HG03095 (cell line): ENCODE measurements at regions not wholly inside any gene's neighbourhood (a gene's known extent, or its start where the extent isn't known, plus 50 kb on each side); places are given as distances from the start of the nearest gene placed in this dataset.

Experiments used
- ATAC-seq: cut with Tn5 transposase; IDR thresholded peaks from one replicate; pipeline ENCODE4 v1.9.1; 2021; ENCODE audit warnings: moderate library complexity; ENCODE audit not compliant: unreplicated experiment

DNA sequence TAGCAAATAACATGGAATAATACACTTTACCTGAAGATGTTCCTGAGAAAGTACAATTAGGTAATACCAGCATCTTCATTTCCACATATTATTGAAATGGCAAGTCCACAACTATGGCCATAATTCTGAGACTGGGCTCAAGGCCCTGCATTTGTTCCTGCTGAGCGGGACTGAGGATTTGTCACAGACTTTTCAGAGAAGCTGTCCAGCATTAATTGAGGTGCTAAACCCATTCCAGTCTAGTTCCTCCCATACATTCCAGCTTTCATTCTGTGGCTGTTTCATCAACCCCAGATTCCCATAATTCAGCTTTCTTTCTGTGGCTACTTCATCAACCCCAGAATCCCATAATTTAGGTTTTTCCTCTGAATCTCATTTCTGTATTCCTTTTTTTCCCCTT is 293.4 kb upstream of the GBE1 start:
- no peak for ATAC-seq

DNA sequence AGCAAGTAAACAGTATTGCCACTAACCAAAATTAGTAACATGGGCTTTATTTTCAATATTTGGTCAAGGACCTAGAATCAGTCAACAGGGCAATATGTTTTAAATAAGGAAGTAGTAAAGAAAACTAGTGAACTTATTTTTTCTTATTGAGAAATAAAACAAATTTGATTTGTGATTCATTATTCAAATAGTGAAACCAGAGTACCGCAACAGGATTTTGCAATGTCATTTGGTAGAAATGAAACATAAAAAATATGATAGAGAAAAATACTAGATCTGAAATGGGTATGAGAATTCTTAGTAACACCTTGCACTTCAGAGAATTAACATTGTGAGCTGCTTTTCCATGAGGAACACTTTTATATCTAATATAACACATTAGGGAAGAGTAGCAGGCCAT is 291.8 kb upstream of the GBE1 start:
- no peak for ATAC-seq

DNA sequence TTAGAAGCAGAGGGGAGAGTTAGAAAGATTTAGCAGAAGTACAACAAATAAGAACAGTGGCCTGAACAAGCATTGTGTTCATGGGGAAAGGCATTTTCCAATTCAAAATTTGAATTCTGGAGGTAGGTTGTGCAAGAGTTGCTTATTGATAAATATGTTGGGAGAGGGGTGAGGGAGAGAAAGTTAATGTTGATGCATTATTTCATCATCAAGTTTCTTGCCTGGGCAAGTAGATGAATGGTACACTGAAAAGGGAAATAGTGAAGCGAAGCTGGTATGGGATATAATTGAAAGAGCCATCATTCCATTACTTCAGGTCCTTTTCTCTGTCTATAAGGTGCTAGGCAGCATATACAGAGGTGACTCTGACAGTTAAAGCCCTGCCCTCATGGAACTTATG is 288.9 kb upstream of the GBE1 start:
- ATAC-seq: no peak

DNA sequence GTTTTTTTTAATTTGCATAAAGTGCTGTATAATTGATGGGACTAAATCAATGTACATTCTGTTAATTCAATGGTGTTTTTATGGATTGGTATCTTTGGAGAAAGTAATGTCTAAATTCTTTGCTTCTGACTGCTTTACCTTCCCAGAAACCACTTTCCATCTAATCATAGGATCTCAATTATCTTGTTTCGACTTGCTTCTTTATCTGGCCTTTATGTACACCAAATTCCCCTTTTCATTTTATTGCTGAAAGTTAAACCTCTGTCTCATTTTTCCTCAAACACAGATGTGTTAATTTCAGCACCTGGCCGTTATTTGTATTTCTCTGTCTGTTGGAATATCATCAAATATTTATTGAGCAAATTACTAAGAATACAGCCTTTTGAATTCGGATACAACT is 287.3 kb upstream of the GBE1 start:
- ATAC-seq: no peak

DNA sequence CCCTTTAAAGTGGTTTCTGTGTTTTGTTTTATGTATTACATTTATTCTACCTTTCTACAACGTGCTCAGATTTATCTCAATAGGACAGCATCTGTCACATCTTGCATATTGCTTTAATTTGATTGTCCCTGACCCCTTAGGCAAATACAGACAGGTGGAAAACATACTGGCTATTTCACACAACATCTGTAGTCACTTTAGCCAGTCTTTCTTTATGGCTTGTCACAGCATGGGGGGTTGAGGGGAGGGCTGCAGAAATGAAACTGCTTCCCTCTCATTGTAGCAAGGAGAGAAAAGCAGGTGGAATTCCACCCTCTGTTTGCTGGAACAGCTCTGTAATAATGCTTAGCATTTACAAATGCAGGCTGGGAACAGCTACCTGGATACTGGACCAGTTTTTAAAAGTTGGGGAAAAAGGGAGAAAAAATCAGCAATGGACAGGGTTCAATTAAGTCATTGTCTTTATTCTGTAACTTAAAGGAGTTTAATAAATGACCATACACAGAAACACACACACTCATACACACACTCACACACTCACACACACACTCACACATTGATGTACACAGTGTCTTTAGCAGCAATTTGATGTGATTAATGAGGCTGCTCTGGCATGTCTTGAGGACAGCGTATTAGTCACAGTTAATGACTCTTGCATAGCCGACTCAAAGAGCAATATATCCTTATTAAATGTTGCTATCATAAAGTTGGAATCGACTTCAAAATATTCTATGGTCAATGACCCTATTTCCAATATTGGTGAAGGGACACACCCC is 283.7 kb upstream of the GBE1 start:
- no peak for ATAC-seq

DNA sequence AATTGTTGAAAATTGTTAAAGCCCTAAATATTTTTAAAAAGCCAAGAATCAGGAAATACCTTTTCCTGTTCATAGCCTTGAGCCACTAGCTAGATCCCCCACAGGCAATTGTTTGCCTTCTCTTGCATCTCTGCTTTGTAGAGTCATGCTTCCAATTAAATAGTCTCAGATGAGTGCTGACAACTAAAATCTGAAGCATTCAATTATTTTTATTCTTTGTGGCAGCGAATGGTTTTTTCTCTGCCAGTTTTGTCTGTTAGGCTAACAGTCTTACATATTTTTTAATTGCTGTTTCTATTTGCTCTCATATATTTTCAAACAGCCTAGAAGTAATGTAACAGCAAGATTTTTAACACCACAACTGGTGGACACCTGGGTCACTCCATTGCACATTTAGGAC is 277.1 kb upstream of the GBE1 start:
- ATAC-seq: no peak

DNA sequence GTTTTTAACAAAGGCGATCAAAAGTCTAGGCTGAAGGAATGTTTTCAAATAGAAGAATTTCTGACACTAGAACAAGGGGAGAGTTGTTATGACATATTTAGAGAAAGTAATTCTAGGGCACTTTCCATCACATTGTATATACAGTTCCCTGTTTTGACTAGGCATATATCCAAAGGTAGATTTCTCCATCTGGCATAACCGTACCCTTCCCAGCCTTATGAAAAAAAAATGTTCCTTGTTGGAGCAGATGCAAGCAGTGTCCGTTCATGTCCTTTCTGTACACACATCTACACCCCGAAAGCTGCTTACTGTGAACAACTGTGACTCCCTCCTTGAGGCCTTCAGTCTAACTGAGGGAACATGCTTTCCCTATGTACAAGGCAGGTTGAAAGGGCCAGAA is 271.7 kb upstream of the GBE1 start:
- no peak for ATAC-seq

DNA sequence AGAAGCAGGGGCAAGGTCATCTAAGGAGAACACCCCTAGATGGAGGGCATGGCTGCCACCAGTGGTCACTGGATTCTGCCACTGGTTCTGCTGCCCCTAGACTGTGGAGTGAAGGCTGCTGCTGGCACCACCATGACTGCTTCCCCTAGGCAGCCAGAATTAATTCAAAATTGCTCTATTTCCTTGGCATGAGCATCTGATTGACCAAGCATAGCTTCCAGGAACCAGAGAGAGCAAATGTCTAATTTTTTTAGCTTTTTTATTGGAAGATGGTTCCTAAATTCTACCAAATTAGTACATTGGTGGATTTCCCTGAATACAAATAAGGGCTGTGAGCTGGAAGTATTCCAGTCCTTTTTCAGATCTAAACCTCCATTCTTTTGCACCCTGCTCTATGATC is 270.2 kb upstream of the GBE1 start:
- ATAC-seq: no peak

DNA sequence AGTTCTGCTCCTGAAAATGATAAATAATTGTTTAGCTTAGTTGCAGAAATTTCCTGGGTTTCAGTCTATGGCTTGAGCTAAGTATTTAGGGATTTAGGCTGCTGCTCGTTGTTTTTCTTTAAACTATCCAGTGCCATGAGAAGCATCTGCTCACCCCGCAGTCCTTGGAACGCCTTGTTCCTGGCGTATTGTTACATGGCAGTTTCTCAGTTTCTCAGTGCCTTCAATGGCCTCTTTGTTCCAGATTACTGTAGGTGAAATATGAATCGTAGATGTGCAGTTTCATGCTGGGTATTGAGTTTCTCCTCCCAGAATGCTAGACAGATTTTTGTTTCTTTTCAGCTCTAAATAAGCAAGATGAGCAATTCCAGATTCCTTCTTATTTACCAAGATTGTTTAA is 269.5 kb upstream of the GBE1 start:
- ATAC-seq: no peak

DNA sequence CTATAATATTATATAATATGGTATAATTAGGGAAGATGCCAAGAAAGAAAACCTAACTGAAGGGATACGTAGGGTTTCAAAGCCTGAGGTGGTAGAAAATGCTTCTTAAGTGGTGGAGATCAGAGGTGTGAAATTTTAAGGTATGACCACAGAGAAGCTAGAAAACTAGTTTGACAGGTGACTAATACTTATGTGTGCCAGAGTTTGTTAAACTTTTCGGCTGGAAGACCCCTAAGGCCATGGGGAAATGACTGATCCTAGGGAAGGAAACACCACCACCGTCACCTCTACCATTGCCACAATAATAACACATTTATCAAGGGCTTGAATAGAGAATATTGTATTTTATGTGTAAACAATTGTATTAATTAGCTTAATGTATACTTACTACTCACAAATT is 261.4 kb upstream of the GBE1 start:
- no peak for ATAC-seq

DNA sequence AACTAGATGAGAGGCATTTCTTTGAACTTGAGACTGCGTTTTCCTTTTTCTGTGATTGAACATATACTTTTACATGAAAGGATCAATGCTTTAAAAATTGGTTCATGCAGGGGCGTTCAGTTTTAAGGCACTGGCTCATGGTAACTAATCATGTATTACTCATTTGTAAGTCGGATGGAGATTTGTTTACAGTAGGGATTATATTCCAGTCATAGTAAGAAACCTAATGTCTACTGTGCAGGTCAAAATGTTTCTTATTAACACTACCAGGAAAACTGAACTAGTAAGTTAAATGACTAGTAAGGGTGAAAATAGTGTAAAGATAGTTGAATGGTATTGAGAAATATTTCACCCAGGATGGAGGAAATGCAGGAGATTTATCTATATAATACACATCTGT is 258.8 kb upstream of the GBE1 start:
- ATAC-seq: no peak

DNA sequence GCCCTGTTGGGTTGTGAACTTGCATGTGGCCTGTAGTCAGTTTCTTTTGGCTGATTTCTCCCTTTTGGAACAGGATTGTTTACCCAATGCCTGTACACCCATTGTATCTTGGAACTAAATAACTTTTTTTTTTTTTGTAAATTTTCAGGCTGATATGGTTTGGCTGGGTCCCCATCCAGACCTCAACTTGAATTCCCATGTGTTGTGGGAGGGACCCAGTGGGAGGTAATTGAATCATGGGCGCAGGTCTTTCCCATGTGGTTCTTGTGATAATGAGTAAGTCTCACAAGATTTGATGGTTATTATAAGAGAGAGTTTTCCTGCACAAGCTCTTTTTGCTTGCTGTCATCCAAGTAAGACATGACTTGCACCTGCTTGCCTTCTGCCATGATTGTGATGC is 253.8 kb upstream of the GBE1 start:
- ATAC-seq: no peak

DNA sequence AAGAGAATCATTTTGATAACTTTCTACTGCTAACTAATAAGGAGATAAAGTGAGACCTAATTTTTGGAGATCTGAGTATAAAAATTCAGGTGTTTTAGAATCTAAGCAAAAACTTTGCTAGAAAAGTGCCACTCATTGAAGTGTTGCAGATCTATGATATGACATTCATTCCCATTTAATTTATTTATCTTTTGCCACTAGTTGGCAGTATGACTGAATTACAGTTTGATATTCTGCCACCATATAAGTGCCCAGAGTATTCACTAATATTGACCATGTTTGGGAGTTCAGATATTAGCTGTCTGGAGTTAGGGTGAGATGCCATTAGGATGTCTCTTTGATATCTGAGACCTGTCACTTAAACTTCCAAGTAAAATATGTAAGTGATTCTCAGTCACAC is 251.3 kb upstream of the GBE1 start:
- no peak for ATAC-seq

DNA sequence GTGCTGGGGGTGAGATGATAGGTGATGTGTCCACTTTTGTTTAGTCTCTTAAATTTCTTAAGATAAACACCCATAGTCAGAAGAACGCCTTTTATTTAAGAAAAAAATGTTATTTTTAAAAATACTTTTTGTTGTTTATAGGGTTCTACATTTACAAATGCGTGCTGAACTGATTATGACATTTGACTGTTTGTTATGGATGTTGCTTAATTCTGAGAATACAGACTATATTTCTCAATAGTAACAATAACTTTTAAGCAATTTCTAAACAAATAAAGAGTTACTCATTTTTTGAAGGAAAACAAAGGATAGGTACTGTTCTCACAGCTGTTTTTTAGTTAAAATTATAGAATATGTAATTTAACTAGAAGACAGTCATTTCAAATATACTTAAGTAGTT is 249.9 kb upstream of the GBE1 start:
- no peak for ATAC-seq

DNA sequence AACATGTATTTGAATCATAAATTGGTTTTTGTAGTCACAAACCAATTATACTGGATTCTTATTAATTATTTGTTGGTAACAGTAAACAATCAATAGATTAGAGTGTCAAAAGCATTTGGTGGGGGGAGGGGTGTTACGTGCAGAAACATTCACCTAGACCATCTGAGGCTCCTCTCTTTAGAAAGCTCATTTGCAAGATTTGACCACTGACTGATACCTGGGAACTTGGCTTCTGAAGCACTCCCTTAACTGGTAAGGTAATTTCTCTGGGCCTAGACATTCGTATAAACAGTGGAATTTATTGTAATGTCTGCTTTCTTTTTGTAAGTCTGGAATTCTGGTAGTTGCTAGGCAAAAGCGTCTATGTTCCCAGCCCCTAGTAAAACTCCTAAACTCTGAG is 243.8 kb upstream of the GBE1 start:
- ATAC-seq: no peak

DNA sequence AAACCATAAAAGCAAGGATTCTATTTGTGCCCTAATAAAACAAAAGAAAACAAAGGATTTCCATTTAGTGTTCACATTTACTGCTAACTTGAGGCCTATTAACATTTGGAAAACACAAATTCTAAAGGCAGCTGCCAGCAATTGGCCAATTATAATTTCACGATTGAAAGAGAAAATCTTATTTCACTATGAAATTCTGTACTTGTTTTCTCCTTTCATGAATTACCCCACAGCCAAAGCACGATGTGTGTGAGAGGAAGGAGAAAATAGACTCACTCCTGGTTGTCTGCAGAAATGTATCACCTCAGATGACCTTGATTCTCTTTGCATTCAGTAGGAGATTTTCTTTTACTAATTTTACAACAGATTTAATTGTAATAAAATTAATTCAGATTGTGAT is 242.8 kb upstream of the GBE1 start:
- no peak for ATAC-seq

DNA sequence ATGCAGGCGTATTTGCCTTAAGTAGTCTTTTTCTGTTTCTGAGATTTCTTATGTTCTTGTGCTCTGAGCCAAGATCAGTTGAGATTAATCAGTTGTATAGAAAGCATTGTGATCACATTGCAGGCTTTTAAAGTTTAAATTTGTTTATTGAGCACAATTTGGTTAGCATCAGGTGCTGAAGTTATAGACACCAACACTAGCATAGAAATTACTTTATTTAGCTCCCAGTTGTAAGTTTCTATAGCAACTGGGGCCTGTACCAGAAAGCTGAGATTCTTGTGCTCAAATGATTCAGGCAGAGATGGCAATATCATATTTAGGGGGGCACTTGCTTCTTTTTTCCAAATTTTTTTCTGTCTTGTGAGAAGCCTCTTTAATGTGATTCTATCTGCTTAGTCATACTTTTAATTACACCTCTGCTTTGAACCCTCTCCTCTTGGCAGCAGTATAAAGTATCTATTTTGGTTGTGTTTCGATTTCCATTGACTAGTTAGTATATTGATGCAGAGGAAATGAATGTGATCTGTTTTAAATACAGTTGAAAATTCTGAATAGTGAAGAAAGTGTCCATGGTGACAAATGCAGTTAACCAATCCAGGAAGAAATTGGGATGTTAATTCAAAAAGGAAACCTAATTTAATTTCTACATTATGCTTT is 241.7 kb upstream of the GBE1 start:
- ATAC-seq: no peak

DNA sequence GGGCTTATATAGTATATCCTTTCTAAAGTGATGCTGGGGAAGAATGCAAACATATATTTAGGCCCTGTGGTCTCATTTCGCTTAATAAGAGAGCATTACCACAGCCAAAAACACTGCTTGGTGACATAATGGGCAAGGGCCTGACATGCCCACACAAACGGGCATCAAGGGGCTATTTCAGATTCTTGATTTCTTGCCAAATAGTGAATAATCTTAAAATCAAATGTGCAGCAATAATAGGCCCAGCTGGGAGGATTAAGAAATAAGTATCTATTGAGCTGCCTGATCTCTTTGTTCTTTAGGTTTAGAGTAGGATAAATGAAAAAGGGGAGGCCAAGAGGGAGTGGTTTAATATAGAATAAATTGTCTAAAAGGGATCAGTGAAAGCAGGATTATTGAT is 241.0 kb upstream of the GBE1 start:
- ATAC-seq: no peak

DNA sequence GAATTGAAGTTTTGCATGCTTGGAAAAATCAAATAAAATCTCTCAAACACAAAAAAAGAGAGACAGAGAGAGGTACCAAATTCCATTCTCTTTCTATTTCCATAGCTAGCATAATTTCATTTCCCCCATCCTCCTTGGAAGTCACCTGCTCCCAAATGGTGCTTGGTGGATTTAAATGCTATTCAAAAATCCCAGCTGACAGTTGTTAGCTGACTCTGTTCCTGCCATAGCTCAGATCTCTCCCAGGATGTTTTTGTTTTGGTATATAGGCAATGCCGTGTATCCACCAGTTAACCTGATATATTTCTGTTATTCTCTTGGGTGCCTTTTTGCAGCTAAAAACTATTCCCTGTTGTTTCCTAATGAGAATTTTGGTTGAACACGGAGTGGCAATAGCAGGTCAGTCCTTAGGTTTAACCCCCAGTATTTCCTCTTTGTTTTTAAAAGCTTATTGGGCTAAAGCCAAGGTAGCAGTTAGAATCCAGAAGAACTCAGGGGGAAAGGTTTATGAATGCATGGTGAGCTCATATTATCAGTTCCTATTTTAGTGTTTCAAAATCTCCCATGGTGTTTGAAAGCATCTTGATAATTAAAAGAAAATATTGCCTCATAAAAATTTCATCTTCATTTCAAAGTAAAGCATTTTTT is 240.0 kb upstream of the GBE1 start:
- ATAC-seq: no peak

DNA sequence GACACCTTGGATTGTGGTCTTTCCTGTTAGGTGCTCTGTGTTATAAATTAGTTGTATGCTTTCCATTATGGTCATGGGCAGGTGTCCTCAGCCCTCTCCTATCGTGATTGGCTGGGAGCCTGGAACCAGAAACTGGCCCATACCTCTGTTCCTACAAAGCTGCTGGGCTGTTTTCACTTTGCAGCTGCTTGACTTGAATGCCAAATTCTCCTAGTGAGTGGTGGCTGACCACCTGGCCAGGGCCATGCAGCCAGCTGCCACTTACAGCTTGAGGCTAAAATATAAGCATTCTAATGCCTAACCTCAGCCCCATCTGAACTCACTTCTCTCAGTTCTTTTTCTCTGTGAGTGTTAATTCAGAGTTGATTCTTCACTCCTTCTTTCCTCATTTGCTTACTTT is 239.3 kb upstream of the GBE1 start:
- no peak for ATAC-seq

DNA sequence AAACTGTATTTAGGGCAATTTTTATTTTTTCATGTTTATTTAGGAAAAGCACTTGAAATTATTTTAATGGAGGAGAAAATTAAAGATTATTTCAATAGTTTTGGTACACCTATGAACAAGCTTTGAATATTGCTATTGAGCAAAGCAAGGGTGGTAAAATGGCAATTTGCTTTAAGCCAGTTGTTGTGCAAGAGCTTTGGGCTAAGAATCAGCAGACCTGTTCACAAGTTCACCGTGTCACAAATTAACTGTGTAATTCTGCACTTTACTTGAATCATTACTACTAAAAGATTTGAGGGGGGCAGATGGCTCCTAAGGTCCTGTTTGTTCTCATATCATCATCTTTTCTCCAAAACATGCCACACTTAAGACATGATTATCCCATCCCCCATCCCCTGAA is 238.9 kb upstream of the GBE1 start:
- no peak for ATAC-seq

DNA sequence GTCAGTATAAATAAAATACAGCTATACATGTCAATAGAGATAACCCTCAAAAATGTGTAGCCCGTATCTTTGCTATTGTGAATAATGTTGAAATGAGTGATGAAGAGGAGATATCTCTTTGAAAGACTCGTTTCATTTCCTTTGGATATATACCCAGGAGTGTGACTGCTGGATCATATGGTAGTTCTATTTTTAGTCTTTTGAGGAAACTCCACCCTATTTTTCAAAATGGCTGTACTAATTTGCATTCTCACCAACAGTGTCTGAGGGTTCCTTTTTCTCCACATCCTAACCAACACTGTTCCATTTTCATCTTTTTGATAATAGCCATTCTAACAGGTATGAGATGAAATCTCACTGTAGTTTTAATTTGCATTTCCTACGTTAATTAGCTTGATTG is 237.5 kb upstream of the GBE1 start:
- no peak for ATAC-seq
